Spleen (tissue), 7 donors: ENCODE measurements at regions not wholly inside any gene's neighbourhood (a gene's known extent, or its start where the extent isn't known, plus 50 kb on each side); places are given as distances from the start of the nearest gene placed in this dataset.

Source experiments
- POLR2A ChIP-seq, 3 donors: fragments of 450-650 bp; IDR thresholded peaks; one replicate each; pipeline ENCODE4 v1.5.1; 2017; ENCODE audit warnings: antibody characterized with exemption in 3 of 3, mild to moderate bottlenecking in 1 of 3
- TF ChIP-seq, protein P1 (sequence below), 11 experiments: fragments of 200-600 bp in 7 of 11; fragments of 450-650 bp in 4 of 11; sonication (generic) in 4 of 11; IDR thresholded peaks in 8 of 11; conservative IDR thresholded peaks in 3 of 11; 1 replicate in 7 of 11; 2 replicates in 4 of 11; pipeline versions ENCODE4 v1.4.0 to v1.8.0; 2016 to 2021; ENCODE audit warnings: antibody characterized with exemption in 11 of 11, inconsistent platforms in 4 of 11, mild to moderate bottlenecking in 1 of 11
- donor health status: DM: no; HTN: no; CAD: no; lungs with moderate emphysema.
- donor health status: DM: no; HTN: no; CAD: no.
- donor health status: DM: no; HTN: no; CAD: no.

DNA sequence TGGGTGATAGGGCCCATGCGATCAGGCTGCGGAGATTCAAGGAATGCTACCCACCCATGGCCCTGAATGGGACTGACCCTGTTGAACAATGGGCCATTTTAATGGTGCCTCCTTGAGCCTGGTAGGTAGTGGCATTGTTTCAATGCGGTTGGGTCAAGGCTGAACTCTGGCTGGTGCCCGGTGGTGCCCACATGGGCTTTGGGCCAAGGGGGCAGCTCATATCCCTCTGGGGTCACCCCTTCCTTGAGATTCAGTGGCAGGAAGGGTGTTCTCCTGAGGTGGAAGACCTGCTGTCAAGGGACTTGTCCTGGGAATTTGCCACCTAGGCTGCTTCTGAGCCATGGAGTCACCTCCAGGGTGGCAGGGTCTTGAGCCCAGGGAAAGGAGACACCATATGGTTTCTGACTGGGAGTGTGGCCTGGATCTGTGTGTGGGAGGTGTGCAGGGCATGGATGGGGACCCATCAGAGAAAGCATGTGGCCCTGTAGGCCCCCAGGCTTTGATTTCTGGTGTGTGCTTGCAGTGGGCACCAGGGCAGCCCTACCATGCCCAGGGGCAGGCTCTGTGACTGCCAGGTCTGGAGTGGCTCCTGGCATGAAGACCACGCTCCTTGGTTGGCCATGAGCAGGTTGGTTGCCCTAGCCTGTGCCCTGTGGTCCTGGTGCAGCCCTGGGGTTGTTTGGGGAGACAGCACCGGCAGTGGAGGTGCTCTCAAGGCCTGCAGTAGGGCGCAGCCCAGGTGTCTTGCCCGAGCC, 199.9 kb downstream of the UBE3A start:
- TF ChIP-seq, protein P1, sequence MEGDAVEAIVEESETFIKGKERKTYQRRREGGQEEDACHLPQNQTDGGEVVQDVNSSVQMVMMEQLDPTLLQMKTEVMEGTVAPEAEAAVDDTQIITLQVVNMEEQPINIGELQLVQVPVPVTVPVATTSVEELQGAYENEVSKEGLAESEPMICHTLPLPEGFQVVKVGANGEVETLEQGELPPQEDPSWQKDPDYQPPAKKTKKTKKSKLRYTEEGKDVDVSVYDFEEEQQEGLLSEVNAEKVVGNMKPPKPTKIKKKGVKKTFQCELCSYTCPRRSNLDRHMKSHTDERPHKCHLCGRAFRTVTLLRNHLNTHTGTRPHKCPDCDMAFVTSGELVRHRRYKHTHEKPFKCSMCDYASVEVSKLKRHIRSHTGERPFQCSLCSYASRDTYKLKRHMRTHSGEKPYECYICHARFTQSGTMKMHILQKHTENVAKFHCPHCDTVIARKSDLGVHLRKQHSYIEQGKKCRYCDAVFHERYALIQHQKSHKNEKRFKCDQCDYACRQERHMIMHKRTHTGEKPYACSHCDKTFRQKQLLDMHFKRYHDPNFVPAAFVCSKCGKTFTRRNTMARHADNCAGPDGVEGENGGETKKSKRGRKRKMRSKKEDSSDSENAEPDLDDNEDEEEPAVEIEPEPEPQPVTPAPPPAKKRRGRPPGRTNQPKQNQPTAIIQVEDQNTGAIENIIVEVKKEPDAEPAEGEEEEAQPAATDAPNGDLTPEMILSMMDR (IDR thresholded peaks at IDR 0.05 in 8 of 11, conservative IDR thresholded peaks at IDR 0.05 in 3 of 11): no peak
- TF ChIP-seq POLR2A (IDR thresholded peaks at IDR 0.05): no peak
